Limb (tissue), 2 donors: ENCODE measurements at regions not wholly inside any gene's neighbourhood (a gene's known extent, or its start where the extent isn't known, plus 50 kb on each side); places are given as distances from the start of the nearest gene placed in this dataset.
"Not testable (repeated sequence)": the region's sequence is repeated elsewhere in the genome, so short reads cannot be mapped to it uniquely, and the experiment has no call there.

Source experiments
- DNase-seq, 2 donors: peaks; one replicate each; pipeline ENCODE4 v3.0.0-alpha.2; 2016; ENCODE audit errors: extremely low spot score in 2 of 2

DNA sequence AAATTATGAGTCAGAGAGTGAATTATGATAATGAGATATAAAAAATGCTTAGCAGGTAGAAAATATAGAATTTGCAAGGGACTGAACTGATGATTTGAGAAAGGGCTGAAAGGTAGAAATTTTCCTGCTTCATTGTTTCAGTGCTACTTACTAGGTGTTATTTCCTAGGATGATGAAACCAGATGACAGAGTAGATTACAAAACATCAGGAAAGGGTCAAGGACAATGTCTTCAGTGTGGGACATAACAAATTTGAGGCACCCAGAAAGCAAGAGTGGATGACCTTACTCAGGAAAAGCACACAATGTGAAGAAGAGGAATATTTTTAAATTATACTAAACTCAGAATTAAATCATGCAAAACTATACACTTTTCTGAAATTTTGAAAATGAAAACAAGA is 102.1 kb downstream of the SHCBP1 start:
- DNase-seq = no peak

DNA sequence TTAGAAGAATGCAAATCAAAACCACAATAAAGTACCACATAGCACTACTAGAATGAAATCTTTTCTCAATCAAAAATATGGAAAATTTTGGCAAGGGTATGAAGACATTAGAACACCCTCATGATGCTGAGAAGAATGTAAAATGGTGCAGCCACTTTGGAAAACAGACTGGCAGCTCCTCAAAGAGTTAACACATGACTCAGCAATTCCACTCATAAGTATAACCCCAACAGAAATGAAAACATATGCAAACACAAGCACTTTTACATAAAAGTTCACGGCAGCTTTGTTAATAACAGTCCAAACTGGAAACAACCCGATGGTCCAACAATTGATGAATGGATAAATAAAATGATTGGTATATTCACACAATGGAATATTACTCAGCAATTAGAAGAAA is 124.5 kb downstream of the SHCBP1 start:
- no peak for DNase-seq

DNA sequence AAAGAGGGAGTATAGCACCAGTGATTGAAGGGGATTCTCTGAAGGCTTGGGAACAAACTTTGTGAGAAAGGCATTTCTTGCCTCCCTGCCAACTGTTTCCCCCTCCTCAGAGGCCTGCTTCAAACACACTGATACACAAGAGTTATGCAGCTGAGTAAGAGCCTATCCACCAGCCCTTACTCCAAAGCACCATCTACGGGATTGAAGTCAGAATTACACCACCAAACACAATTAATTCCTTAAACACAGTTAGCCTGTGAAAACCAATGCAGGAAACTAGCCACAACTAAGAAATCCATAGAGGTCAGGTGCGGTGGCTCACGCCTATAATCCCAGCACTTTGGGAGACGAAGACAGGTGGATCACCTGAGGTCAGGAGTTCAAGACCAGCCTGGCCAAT is 138.3 kb downstream of the SHCBP1 start:
- DNase-seq = no peak

DNA sequence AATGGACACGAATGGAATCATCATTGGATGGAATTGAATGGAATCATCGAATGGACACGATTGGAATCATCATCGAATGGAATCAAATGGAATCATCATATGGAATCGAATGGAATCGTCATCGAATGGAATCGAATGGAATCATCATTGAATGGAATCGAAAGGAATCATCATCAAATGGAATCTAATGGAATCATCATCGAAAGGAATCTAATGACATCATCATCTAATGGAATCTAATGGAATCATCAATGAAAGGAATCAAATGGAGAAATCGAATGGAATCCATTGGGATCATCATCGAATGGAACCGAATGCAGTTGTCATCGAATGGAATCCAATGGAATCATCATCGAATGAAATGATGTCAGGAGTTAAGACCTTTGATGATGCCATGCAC is 154.9 kb downstream of the SHCBP1 start:
- DNase-seq = no peak

DNA sequence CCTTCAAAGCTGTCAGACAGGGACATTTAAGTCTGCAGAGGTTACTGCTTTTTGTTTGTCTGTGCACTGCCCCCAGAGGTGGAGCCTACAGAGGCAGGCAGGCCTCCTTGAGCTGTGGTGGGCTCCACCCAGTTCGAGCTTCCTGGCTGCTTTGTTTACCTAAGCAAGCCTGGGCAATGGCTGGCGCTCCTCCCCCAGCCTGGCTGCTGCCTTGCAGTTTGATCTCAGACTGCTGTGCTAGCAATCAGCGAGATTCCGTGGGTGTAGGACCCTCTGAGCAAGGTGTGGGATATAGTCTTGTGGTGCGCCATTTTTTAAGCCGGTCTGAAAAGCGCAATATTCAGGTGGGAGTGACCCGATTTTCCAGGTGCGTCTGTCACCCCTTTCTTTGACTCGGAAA is 166.4 kb downstream of the SHCBP1 start:
- DNase-seq = not testable (repeated sequence)

DNA sequence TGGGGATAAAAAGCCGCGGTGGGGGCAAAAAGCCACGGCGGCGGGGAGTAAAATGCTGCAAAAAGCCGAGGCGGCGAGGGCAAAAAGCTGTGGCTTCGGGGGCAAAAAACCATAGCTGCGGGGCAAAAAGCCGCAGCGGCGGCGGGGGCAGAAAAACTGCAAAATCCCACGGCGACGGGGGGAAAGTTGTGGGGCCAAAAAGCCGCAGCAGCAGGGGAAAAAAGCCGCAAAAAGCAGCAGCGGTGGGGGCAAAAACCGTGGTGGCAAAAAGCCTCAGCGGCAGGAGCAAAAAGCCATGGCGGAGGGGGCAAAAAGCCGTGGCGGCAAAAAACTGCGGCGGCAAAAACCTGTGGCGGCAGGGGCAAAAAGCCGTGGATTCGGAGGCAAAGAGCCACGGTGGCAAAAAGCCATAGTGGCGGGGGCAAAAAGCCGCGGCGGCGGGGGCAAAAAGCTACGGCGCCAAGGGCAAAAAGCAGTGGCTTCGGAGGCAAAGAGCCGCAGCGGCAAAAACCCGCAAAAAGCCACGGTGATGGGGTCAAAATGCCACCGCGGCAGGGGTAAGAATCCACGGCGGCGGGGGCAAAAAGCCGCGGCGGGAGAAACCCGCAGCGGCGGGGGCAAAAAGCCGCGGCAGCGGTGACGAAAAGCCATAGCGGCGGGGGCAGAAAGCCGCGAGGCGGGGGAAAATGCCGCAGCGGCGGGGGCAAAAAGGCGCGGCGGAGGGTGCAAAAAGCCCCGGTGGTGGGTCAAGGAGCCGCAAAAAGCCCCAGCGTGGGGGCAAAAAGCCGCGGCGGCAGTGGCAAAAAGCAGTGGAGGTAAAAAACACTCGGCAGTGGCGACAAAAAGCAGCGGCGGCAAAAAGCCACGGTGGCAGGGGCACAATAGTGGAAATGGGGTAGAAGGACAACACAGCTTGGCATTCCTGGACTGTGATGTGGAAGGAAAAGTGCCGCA is 192.8 kb downstream of the SHCBP1 start:
- DNase-seq = no peak

DNA sequence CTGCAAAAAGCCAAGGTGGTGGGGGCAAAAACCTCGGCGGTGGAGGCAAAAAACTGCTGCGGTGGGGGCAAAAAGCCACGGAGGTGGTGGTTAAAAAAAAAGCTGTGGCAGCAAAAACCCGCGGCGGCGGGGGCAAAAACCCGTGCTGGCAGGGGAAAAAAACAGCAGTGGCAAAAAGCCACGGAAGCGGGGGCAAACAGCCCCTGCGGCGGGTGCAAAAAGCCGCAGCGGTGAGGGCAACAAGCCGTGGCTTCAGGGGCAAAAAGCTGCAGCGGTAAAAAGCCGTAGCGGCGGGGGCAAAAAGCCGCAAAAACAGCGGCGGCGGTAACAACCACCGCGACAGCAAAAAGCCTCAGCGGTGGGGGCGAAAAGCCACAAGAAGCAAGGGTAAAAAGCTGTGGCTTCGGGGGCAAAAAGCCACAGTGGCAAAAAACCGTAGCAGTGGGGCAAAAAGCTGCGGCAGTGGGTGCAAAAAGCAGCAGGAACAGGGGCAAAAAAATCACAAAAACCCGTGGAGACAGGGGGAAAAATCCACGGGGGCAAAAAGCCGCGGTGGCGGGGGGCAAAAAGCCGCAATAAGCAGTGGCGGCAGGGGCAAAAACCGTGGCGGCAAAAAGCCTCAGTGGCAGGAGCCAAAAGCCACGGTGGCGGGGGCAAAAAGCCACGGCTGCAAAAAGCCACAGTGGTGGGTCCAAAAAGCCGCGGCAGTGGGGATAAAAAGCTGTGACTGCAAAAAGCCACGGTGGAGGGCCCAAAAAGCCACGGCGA is 193.7 kb downstream of the SHCBP1 start:
- no peak for DNase-seq

DNA sequence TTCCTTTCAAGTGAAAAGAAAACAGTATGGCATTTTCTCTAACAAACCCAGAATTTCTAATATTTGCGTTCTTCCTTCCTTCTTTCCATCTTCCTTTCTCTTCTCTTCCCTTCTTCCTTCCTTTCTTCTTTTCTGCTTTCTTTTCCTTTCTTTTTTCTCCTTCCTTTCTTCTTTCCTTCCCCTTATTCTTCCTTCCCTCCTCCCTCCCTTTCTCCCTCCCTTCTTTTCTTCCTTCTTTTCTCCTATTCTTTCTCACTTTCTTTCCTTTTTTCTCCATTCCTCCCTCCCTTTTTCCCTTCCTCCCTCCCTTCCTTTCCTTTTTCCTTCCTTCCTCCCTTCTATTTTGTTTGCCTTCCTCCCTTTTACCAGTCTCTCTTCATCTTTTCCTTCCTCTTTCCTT is 194.8 kb downstream of the SHCBP1 start:
- DNase-seq = no peak

DNA sequence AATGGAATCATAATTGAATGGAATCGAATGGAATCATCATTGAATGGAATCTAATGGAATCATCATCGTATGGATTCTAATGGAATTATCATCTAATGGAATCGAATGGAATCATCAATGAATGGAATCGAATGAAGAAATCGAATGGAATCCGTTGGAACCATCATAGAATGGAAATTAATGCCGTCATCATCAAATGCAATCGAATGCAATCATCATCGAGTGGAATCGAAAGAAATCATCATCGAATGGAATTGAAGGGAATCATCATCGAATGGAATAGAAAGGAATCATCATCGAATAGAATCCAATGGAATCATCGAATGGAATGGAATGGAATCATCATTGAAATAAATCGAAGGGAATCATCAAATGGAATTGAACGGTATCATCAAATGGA is 217.2 kb downstream of the SHCBP1 start:
- DNase-seq = no peak

DNA sequence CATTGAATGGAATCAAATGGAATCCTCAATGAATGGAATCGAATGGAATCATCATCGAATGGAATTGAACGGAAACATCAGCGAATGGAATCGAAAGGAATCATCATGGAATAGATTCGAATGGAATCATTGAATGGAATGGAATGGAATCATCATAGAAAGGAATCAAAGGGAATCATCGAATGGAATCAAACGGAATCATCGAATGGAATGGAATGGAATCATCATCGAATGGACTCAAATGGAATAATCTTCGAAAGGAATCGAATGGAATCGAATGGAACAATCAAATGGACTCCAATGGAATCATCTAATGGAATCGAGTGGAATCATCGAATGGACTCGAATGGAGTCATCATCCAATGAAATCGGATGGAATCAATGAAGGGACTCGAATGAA is 222.6 kb downstream of the SHCBP1 start:
- DNase-seq = not testable (repeated sequence)

DNA sequence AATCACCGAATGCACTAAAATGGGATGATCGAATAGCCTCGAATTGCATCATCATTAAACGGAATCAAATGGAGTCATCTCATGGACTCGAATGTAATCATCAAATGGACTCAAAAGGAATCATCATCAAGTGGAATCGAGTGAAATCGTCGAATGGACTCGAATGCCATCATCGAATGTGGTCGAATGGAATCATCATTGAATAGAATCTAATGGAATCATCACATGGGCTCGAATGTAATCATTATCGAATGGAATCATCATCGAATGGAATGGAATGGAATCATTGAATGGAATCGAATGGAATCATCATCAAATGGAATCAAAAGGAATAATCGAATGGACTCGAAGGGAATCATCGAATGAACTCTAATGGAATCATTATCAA is 224.3 kb downstream of the SHCBP1 start:
- not testable (repeated sequence) for DNase-seq

DNA sequence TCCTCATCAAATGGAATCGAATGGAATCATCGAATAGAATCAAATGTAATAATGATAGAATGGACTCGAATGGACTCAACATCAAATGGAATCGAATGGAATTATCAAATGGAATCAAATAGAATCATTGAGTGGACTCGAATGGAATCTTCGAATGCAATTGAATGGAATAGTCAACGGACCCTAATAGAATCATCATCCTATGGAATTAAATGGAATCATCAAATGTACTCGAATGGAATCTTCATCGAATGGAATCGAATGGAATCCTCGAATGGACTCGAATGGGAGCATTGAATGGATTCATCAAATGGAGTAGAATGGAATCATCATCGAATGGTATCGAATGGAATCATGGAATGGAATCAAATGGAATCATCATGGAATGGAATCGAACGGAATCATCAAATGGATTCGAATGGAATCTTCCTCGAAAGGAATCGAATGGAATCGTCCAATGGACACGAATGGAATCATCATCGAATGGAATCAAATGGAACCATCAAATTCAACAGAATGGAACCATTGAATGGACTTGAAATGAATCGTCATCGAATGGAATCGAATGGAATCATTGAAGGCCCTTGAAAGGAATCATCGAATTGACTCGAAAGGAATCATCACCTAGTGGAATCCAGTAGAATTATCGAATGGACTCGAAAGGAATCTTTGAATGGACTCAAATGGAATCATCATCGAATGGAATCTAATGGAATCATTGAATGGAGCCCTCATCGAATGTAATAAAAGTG is 224.9 kb downstream of the SHCBP1 start:
- DNase-seq = not testable (repeated sequence)

DNA sequence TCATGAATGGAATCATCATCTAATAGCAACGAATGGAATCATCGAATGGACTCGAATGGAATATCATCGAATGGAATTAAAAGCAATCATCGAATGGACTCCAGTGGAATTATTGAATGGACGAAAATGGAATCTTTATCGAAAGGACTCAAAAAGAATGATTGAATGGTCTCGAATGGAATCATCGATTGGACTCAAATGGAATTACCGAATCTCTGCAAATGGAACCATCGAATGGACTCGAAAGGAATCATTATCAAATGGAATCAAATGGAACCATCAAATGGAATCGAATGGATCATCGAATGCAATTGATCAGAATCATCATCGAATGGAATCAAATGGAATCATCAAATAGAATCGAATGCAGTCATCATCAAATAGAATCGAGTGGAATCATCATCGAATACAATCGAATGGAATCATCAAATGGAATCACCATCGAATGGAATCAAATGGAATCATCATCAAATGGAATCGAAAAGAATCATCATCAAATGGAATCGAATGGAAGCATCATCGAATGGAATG is 225.7 kb downstream of the SHCBP1 start:
- DNase-seq = peak in 1 of 2 donors; percentile 17

DNA sequence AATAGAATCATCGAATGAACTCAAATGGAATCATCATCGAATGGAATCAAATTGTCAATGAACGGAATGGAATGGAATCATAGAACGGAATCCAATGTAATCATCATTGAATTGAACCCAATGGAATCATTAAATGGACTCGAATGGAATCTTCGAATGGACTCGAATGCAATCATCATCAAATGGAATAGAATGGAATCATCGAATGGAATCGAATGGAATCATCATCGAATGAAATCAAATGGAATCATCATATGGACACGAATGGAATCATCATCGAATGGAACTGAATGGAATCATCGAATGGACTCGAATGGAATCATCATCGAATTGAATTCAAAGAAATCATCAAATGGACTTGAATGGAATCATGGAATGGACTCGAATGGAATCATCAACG is 226.2 kb downstream of the SHCBP1 start:
- DNase-seq = peak in 1 of 2 donors; percentile 72

DNA sequence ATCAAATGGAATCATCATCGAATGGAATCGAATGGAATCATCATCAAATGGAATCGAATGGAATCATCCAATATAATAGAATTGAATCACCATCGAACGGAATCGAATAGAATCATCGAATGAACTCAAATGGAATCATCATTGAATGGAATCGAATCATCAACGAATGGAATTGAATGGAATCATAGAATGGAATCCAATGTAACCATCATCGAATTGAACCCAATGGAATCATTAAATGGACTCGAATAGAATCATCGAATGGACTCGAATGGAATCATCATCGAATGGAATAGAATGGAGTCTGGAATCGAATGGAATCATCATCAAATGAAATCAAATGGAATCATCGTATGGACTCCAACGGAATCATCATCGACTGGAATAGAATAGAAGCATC is 227.0 kb downstream of the SHCBP1 start:
- peak in 1 of 2 donors; percentile 24 for DNase-seq

DNA sequence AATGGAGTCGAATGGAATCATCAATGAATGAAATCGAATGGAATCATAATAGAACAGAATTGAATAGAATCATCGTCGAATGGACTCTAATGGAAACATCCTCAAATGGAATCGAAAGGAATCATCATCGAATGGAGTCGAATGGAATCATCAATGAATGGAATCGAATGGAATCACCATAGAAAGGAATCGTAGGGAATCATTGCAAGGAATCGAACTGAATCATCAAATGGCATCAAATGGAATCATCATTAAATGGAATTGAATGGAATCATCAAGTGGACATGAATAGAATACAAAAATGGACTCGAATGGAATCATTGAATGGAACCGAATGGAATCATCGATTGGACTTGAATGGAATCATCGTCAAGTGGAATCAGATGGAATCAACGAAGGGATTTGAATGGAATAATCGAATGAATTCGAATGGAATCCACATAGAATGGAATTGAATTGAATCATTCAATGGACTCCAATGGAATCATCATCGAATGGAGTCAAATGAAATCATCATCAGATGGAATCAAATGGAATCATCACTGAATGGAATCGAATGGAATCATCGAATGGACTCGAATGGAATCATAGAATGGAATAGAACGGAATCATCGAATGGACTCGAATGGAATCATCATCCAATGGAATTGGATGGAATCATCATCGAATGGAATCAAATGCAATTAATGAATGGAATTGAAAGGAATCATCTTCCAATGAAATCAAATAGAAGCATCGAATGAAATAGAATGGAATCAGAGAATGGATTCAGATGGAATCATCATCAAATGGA is 228.1 kb downstream of the SHCBP1 start:
- DNase-seq = peak in 1 of 2 donors; percentile 56

DNA sequence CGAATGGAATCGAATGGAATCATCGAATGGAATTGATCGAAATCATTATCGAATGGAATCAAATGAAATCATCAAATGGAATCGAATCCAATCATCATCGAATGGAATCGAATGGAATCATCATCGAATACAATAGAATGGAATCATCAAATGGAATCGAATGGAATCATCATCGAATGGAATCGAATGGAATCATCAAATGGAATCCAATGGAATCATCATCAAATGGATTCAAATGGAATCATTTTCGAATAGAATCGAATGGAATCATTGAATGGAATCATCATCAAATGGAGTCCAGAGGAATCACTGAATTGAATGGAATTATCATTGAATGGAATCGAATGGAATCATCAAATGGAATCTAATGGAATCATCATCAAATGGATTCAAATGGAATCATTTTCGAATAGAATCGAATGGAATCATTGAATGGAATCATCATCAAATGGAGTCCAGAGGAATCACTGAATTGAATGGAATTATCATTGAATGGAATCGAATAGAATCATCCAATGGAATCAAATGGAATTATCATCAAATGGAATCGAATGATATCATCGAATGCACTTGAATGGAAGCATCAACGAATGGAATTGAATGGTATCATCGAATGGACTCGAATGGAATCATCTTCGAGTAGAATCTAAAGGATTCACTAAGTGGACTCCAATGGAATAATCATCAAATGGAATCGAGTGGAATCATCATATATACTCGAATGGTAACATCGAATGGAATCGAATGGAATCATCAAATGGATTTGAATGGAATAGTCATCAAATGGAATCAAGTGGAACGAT is 230.3 kb downstream of the SHCBP1 start:
- peak in 1 of 2 donors; percentile 1 for DNase-seq

DNA sequence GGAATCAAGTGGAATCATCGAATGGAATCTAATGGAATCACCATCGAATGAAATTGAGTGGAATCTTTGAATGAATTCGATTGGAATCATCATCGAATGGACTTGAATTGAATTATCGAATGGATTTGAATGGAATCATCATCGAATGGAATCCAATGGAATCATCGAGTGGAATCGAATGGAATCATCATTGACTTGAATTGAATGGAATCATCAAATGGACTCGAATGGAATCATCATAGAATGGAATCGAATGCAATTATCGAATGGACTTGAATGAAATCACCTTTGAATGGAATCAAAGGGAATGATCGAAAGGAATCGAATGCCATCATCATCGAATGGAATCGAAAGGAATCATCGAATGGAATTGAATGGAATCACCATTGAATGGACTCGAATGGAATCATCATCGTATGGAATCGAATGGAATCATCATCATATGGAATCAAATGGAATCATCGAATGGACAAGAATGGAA is 231.6 kb downstream of the SHCBP1 start:
- peak; percentile 16 to 97 for DNase-seq

DNA sequence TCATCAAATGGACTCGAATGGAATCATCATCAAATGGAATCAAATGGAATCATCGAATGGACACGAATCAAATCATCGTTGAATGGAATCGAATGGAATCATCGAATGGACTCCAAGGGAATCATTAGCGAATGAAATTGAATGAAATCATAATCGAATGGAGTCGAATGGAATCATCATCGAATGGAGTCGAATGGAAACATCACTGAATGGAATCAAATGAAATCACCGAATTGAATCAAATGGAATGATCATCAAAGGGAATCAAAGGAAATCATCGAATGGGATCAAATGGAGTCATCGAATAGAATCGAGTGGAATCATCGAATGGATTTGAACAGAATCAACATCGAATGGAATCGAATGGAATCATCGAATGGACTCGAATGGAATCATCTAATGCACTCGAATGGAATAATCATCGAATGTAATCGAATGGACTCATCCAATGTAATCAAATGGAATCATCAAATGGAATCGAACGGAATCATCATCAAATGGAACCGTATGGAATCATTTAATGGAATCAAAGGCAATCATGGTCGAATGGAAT is 232.2 kb downstream of the SHCBP1 start:
- not testable (repeated sequence) for DNase-seq
